HepG2 (cell line): ENCODE measurements at regions not wholly inside any gene's neighbourhood (a gene's known extent, or its start where the extent isn't known, plus 50 kb on each side); places are given as distances from the start of the nearest gene placed in this dataset.

Experiments
- CEBPB ChIP-seq: IDR thresholded peaks from 2 replicates; pipeline ENCODE4 v1.6.1; 2011; ENCODE audit warnings: low read depth, low read length, improper control_type of control experiment, borderline replicate concordance
- ELF4 ChIP-seq: sonication (generic); formaldehyde crosslinking; IDR thresholded peaks from 2 replicates; pipeline ENCODE4 v1.5.0; 2020; ENCODE audit warnings: missing genetic modification reagents, mild to moderate bottlenecking, moderate library complexity, borderline replicate concordance
- FOXA3 ChIP-seq: IDR thresholded peaks from 2 replicates; pipeline ENCODE4 v1.6.1; 2016; ENCODE audit warnings: missing genetic modification reagents, missing compliant biosample characterization
- HBP1 ChIP-seq: IDR thresholded peaks from 2 replicates; pipeline ENCODE4 v1.6.1; 2016; ENCODE audit warnings: low read depth, control low read depth
- IRF1 ChIP-seq: sonication (generic); formaldehyde crosslinking; IDR thresholded peaks from 2 replicates; pipeline ENCODE4 v1.4.0; 2020; ENCODE audit warnings: low read depth, mild to moderate bottlenecking, missing genetic modification reagents
- JUND ChIP-seq: sonication (generic); formaldehyde crosslinking; IDR thresholded peaks from 2 replicates; pipeline ENCODE4 v1.8.0; 2022; ENCODE audit warnings: mild to moderate bottlenecking, missing genetic modification reagents
- POLR2A ChIP-seq, 2 experiments: IDR thresholded peaks; 2 replicates each; pipeline ENCODE4 v1.6.1; 2011; ENCODE audit warnings: low read depth in 2 of 2, low read length in 2 of 2, mild to moderate bottlenecking in 1 of 2, moderate library complexity in 1 of 2; ENCODE audit not compliant: insufficient read depth in 1 of 2
- POLR2AphosphoS5 ChIP-seq: IDR thresholded peaks from 2 replicates; pipeline ENCODE4 v1.6.1; 2012; ENCODE audit warnings: low read depth, low read length
- U2AF1 ChIP-seq: fragments of 200-400 bp; formaldehyde crosslinking; optimal IDR thresholded peaks from 2 replicates; pipeline ENCODE3; 2017; ENCODE audit warnings: mild to moderate bottlenecking, low read depth, low read length
- ZNF124 ChIP-seq: sonication (generic); formaldehyde crosslinking; IDR thresholded peaks from 2 replicates; pipeline ENCODE4 v1.4.0; 2020; ENCODE audit warnings: missing genetic modification reagents
- ZNF274 ChIP-seq: sonication (generic); formaldehyde crosslinking; IDR thresholded peaks from 2 replicates; pipeline ENCODE4 v1.5.1; 2020; ENCODE audit warnings: mild to moderate bottlenecking, missing genetic modification reagents
- TF ChIP-seq, protein P1 (sequence below): sonication (generic); formaldehyde crosslinking; IDR thresholded peaks from 2 replicates; pipeline ENCODE4 v1.8.1; 2022; ENCODE audit warnings: mild to moderate bottlenecking, missing genetic modification reagents

- TF ChIP-seq ELF4 (CRISPR knock-in tag) (no peak), JUND (CRISPR knock-in tag) (no peak), ZNF274 (CRISPR knock-in tag) (no peak), POLR2AphosphoS5 (no peak), POLR2A (IDR thresholded peaks at IDR 0.05; ENCODE audit: insufficient read depth in 1 of 2, low read depth in 2 of 2, low read length in 2 of 2) (no peak), ZNF124 (CRISPR knock-in tag) (no peak), CEBPB (no peak), U2AF1 (no peak), FOXA3 (CRISPR knock-in tag) (no peak), HBP1 (CRISPR knock-in tag) (no peak), IRF1 (no peak)
- TF ChIP-seq, protein P1, sequence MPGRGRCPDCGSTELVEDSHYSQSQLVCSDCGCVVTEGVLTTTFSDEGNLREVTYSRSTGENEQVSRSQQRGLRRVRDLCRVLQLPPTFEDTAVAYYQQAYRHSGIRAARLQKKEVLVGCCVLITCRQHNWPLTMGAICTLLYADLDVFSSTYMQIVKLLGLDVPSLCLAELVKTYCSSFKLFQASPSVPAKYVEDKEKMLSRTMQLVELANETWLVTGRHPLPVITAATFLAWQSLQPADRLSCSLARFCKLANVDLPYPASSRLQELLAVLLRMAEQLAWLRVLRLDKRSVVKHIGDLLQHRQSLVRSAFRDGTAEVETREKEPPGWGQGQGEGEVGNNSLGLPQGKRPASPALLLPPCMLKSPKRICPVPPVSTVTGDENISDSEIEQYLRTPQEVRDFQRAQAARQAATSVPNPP (CRISPR knock-in tag) = no peak
Measured at GRCh38 chr1:244920911-244921761, 56.8 kb upstream of the HNRNPU start.
